HL-60 (cell line): ENCODE measurements at regions not wholly inside any gene's neighbourhood (a gene's known extent, or its start where the extent isn't known, plus 50 kb on each side); places are given as distances from the start of the nearest gene placed in this dataset.

Experiments
- POLR2AphosphoS5 ChIP-seq: IDR thresholded peaks from 2 replicates; pipeline ENCODE4 v1.6.1; 2012; ENCODE audit warnings: low read depth
- TF ChIP-seq, protein P1 (sequence below): IDR thresholded peaks from 2 replicates; pipeline ENCODE4 v1.6.1; 2012; ENCODE audit warnings: low read depth; ENCODE audit not compliant: insufficient replicate concordance
- TF ChIP-seq, protein P2 (sequence below): IDR thresholded peaks from one replicate; pipeline ENCODE4 v1.5.1; 2011; ENCODE audit warnings: low read length, control low read depth, inconsistent platforms; ENCODE audit not compliant: insufficient read depth

- TF ChIP-seq, protein P1, sequence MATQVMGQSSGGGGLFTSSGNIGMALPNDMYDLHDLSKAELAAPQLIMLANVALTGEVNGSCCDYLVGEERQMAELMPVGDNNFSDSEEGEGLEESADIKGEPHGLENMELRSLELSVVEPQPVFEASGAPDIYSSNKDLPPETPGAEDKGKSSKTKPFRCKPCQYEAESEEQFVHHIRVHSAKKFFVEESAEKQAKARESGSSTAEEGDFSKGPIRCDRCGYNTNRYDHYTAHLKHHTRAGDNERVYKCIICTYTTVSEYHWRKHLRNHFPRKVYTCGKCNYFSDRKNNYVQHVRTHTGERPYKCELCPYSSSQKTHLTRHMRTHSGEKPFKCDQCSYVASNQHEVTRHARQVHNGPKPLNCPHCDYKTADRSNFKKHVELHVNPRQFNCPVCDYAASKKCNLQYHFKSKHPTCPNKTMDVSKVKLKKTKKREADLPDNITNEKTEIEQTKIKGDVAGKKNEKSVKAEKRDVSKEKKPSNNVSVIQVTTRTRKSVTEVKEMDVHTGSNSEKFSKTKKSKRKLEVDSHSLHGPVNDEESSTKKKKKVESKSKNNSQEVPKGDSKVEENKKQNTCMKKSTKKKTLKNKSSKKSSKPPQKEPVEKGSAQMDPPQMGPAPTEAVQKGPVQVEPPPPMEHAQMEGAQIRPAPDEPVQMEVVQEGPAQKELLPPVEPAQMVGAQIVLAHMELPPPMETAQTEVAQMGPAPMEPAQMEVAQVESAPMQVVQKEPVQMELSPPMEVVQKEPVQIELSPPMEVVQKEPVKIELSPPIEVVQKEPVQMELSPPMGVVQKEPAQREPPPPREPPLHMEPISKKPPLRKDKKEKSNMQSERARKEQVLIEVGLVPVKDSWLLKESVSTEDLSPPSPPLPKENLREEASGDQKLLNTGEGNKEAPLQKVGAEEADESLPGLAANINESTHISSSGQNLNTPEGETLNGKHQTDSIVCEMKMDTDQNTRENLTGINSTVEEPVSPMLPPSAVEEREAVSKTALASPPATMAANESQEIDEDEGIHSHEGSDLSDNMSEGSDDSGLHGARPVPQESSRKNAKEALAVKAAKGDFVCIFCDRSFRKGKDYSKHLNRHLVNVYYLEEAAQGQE: no peak
- TF ChIP-seq, protein P2, sequence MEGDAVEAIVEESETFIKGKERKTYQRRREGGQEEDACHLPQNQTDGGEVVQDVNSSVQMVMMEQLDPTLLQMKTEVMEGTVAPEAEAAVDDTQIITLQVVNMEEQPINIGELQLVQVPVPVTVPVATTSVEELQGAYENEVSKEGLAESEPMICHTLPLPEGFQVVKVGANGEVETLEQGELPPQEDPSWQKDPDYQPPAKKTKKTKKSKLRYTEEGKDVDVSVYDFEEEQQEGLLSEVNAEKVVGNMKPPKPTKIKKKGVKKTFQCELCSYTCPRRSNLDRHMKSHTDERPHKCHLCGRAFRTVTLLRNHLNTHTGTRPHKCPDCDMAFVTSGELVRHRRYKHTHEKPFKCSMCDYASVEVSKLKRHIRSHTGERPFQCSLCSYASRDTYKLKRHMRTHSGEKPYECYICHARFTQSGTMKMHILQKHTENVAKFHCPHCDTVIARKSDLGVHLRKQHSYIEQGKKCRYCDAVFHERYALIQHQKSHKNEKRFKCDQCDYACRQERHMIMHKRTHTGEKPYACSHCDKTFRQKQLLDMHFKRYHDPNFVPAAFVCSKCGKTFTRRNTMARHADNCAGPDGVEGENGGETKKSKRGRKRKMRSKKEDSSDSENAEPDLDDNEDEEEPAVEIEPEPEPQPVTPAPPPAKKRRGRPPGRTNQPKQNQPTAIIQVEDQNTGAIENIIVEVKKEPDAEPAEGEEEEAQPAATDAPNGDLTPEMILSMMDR: no peak
- TF ChIP-seq POLR2AphosphoS5: no peak
These were observed 153.8 kb downstream of the MRPL39 start for GRCh38 chr21:25453524-25453923.
